Colonic mucosa (tissue), 4 donors: ENCODE measurements at regions not wholly inside any gene's neighbourhood (a gene's known extent, or its start where the extent isn't known, plus 50 kb on each side); places are given as distances from the start of the nearest gene placed in this dataset.
"Not testable (repeated sequence)": the region's sequence is repeated elsewhere in the genome, so short reads cannot be mapped to it uniquely, and the experiment has no call there.

Experiments used
- DNase-seq: peaks from one replicate; pipeline ENCODE4 v3.0.0-alpha.2; 2020
- H3K27ac ChIP-seq: fragments of 200-600 bp; one replicate; pipeline ENCODE4 v1.8.0; 2021
- H3K27me3 ChIP-seq: fragments of 200-600 bp; one replicate; pipeline ENCODE4 v1.8.0; 2021
- H3K36me3 ChIP-seq: fragments of 200-600 bp; one replicate; pipeline ENCODE4 v1.8.0; 2021
- H3K4me1 ChIP-seq: fragments of 200-600 bp; one replicate; pipeline ENCODE4 v1.8.0; 2021; ENCODE audit warnings: mild to moderate bottlenecking
- H3K4me3 ChIP-seq: fragments of 200-600 bp; one replicate; pipeline ENCODE4 v1.8.0; 2021
- H3K9ac ChIP-seq, 2 donors: one replicate each; pipeline ENCODE4 v1.7.0; 2013; ENCODE audit warnings: control low read depth in 2 of 2, low read depth in 2 of 2, low read length in 2 of 2
- H3K9me3 ChIP-seq: fragments of 200-600 bp; one replicate; pipeline ENCODE4 v1.8.0; 2021
- CTCF ChIP-seq: fragments of 200-600 bp; IDR thresholded peaks from one replicate; pipeline ENCODE4 v1.8.0; 2022; ENCODE audit warnings: antibody characterized with exemption, mild to moderate bottlenecking
- intact Hi-C: fragments of 100-400 bp; cut with DNase I; formaldehyde crosslinking; loops from one replicate; pipeline ENCODE4 v1.14.1; 2022
- donor health status: healthy.
- donor health status: DM: no; HTN: no; CAD: no.
- donor health status: DM: no; HTN: no; CAD: no.

GRCh38 chr20:47962286-47962963, 177.1 kb upstream of the SULF2 start:
- no peak for DNase-seq
- Histone ChIP-seq H3K27ac (no peak overlapping the region), H3K36me3 (no peaks in the 10 kb centered on the region), H3K4me3 (no peak overlapping the region), H3K27me3 (no peaks in the 10 kb centered on the region), H3K9ac (no peak overlapping the region), H3K9me3 (no peaks in the 10 kb centered on the region), H3K4me1 (no peaks in the 10 kb centered on the region)
- TF ChIP-seq CTCF = no peak
- intact Hi-C loops = no loop called here

- H3K27me3 ChIP-seq = no peaks in the 10 kb centered on the region
- no peak overlapping the region for H3K27ac ChIP-seq
- TF ChIP-seq CTCF = no peak
- H3K4me3 ChIP-seq = no peak overlapping the region
- no peak for DNase-seq
- no peak overlapping the region for H3K9ac ChIP-seq
- H3K9me3 ChIP-seq = no peaks in the 10 kb centered on the region
- H3K36me3 ChIP-seq = no peaks in the 10 kb centered on the region
- intact Hi-C loops = no loop called here
- no peaks in the 10 kb centered on the region for H3K4me1 ChIP-seq
These were observed 175.7 kb upstream of the SULF2 start for GRCh38 chr20:47960769-47961541.

- Histone ChIP-seq H3K27ac (no peak overlapping the region), H3K4me1 (no peaks in the 10 kb centered on the region), H3K27me3 (no peaks in the 10 kb centered on the region), H3K9ac (no peak overlapping the region), H3K4me3 (no peak overlapping the region), H3K36me3 (no peaks in the 10 kb centered on the region), H3K9me3 (no peaks in the 10 kb centered on the region)
- DNase-seq = no peak
- intact Hi-C loops = no loop called here
- TF ChIP-seq CTCF = no peak
These were observed 175.0 kb upstream of the SULF2 start for GRCh38 chr20:47960277-47960676.

GRCh38 chr20:47957989-47958801, 172.9 kb upstream of the SULF2 start:
- intact Hi-C loops, H3K27ac ChIP-seq, H3K4me3 ChIP-seq, H3K27me3 ChIP-seq, DNase-seq, H3K9ac ChIP-seq, H3K4me1 ChIP-seq, H3K36me3 ChIP-seq, H3K9me3 ChIP-seq: not testable (repeated sequence)

GRCh38 chr20:47957135-47957534, 171.9 kb upstream of the SULF2 start:
- no peaks in the 10 kb centered on the region for H3K4me1 ChIP-seq
- intact Hi-C loops = no loop called here
- no peak overlapping the region for H3K4me3 ChIP-seq
- TF ChIP-seq CTCF = no peak
- H3K27ac ChIP-seq = no peak overlapping the region
- H3K9me3 ChIP-seq = no peaks in the 10 kb centered on the region
- no peak for DNase-seq
- no peaks in the 10 kb centered on the region for H3K27me3 ChIP-seq
- H3K9ac ChIP-seq = no peak overlapping the region
- no peaks in the 10 kb centered on the region for H3K36me3 ChIP-seq
